ENCODE measurements at regions not wholly inside any gene's neighbourhood (a gene's known extent, or its start where the extent isn't known, plus 50 kb on each side); places are given as distances from the start of the nearest gene placed in this dataset.

- no peak for TF ChIP-seq CTCF (IDR thresholded peaks at IDR 0.05)
- TF ChIP-seq POLR2A (IDR thresholded peaks at IDR 0.05), result no peak
These were observed 492.5 kb upstream of the ID2 start for GRCh38 chr2:8189316-8189715.

Measured in heart left ventricle (tissue), 13 donors.